ENCODE measurements at regions not wholly inside any gene's neighbourhood (a gene's known extent, or its start where the extent isn't known, plus 50 kb on each side); places are given as distances from the start of the nearest gene placed in this dataset.

DNA sequence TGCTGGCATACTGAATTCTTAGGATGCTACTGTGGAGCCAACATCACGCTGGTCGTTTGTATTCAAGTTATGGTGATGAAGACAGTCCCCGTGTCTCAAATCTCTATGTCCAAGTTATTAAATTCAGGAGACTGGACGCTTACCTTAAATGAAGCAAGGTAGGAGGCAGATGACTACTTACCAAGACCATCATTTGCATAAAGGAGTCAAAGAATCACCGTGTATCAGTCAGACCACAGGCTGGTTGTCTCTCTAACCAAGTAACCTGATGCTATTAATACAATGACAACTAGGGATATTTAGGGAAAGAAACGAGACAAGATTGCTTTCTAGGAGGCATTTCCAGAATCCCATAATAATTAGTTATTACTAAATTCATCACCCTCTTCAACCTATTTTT lies 78.1 kb upstream of the FRMD6 start:
- H3K27ac Mint-ChIP-seq, result no peak overlapping the region
- no peaks in the 10 kb centered on the region for H3K4me1 Mint-ChIP-seq
- no peaks in the 10 kb centered on the region for H3K9me3 Mint-ChIP-seq
- TF ChIP-seq, protein P1, sequence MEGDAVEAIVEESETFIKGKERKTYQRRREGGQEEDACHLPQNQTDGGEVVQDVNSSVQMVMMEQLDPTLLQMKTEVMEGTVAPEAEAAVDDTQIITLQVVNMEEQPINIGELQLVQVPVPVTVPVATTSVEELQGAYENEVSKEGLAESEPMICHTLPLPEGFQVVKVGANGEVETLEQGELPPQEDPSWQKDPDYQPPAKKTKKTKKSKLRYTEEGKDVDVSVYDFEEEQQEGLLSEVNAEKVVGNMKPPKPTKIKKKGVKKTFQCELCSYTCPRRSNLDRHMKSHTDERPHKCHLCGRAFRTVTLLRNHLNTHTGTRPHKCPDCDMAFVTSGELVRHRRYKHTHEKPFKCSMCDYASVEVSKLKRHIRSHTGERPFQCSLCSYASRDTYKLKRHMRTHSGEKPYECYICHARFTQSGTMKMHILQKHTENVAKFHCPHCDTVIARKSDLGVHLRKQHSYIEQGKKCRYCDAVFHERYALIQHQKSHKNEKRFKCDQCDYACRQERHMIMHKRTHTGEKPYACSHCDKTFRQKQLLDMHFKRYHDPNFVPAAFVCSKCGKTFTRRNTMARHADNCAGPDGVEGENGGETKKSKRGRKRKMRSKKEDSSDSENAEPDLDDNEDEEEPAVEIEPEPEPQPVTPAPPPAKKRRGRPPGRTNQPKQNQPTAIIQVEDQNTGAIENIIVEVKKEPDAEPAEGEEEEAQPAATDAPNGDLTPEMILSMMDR (IDR thresholded peaks at IDR 0.05; ENCODE audit: unreplicated experiment in 3 of 3), result no peak
- no peak overlapping the region for H3K4me3 Mint-ChIP-seq
- H3K27me3 Mint-ChIP-seq (ENCODE audit: low read depth), result no peaks in the 10 kb centered on the region
- H3K36me3 Mint-ChIP-seq (ENCODE audit: low read depth), result no peaks in the 10 kb centered on the region

DNA sequence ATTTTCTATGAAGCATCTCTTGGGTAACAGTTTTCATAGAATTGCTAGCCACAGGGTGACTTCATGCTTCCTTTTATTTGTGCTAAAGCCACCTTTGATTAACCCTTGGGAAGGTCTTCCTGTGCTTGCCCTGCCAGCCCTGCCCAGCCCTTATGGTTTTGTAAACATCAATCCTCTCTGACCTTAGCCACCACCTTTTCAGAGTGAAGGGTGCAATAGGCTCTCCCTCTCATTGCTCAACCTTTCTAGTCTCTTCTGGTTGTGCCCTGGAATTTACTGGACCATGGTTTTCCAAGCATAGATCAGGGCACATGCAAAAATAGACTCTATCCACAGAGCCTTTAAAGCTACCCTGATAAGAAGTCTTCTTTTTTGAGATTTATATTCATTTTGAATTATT lies 77.7 kb upstream of the FRMD6 start:
- H3K4me3 Mint-ChIP-seq, result no peak overlapping the region
- no peaks in the 10 kb centered on the region for H3K4me1 Mint-ChIP-seq
- no peaks in the 10 kb centered on the region for H3K9me3 Mint-ChIP-seq

GRCh38 chr14:51575349-51576116 lies 76.2 kb upstream of the FRMD6 start:
- no peaks in the 10 kb centered on the region for H3K9me3 Mint-ChIP-seq
- H3K4me1 Mint-ChIP-seq, result no peaks in the 10 kb centered on the region
- TF ChIP-seq, protein P1 (IDR thresholded peaks at IDR 0.05; ENCODE audit: unreplicated experiment in 3 of 3), result no peak
- H3K27me3 Mint-ChIP-seq (ENCODE audit: low read depth), result no peaks in the 10 kb centered on the region
- H3K27ac Mint-ChIP-seq, result peak overlapping the region in 1 of 3 experiments; percentile 27
- no peaks in the 10 kb centered on the region for H3K36me3 Mint-ChIP-seq (ENCODE audit: low read depth)
- H3K4me3 Mint-ChIP-seq, result no peak overlapping the region

More for the DNA sequence above, 77.7 kb upstream of the FRMD6 start:
- H3K27me3 Mint-ChIP-seq (ENCODE audit: low read depth), result no peaks in the 10 kb centered on the region
- TF ChIP-seq, protein P1 (IDR thresholded peaks at IDR 0.05; ENCODE audit: unreplicated experiment in 3 of 3), result no peak
- H3K36me3 Mint-ChIP-seq (ENCODE audit: low read depth), result no peaks in the 10 kb centered on the region
- H3K27ac Mint-ChIP-seq, result no peak overlapping the region

GRCh38 chr14:51576117-51576430 lies 75.6 kb upstream of the FRMD6 start:
- H3K4me1 Mint-ChIP-seq, result peaks cover 1% of the 10 kb centered on the region
- no peak overlapping the region for H3K27ac Mint-ChIP-seq
- TF ChIP-seq, protein P1 (IDR thresholded peaks at IDR 0.05; ENCODE audit: unreplicated experiment in 3 of 3), result no peak
- no peaks in the 10 kb centered on the region for H3K27me3 Mint-ChIP-seq (ENCODE audit: low read depth)
- H3K9me3 Mint-ChIP-seq, result no peaks in the 10 kb centered on the region
- H3K36me3 Mint-ChIP-seq (ENCODE audit: low read depth), result no peaks in the 10 kb centered on the region
- no peak overlapping the region for H3K4me3 Mint-ChIP-seq

DNA sequence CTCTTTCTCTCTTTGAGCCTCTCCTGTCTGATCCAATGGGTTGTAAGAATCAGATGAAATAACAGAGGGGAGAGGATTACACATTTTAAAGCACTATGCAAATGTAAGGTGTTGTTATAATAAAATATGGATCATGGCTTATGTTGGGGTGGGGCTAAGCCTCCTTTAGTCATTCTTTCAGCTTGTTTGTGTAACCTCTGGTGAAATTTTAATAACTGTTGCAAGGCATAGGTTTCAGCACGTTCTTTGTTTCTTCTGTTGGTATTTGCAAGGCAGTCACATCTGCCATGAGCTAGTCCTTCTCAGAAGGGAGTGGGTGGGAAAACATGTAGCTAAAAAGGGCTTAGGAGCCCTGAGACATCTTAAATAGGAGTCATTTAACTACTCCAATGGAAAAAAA lies 74.8 kb upstream of the FRMD6 start:
- H3K27ac Mint-ChIP-seq, result no peak overlapping the region
- H3K4me3 Mint-ChIP-seq, result no peak overlapping the region
- no peaks in the 10 kb centered on the region for H3K27me3 Mint-ChIP-seq (ENCODE audit: low read depth)
- TF ChIP-seq, protein P1 (IDR thresholded peaks at IDR 0.05; ENCODE audit: unreplicated experiment in 3 of 3), result no peak
- H3K36me3 Mint-ChIP-seq (ENCODE audit: low read depth), result no peaks in the 10 kb centered on the region
- H3K9me3 Mint-ChIP-seq, result no peaks in the 10 kb centered on the region
- peaks cover 4% of the 10 kb centered on the region for H3K4me1 Mint-ChIP-seq

- Mint-ChIP-seq H3K27me3 (ENCODE audit: low read depth) (no peaks in the 10 kb centered on the region), H3K27ac (no peak overlapping the region), H3K36me3 (ENCODE audit: low read depth) (no peaks in the 10 kb centered on the region), H3K4me1 (peaks cover 4% of the 10 kb centered on the region), H3K4me3 (no peak overlapping the region), H3K9me3 (no peaks in the 10 kb centered on the region)
- TF ChIP-seq, protein P1 (IDR thresholded peaks at IDR 0.05; ENCODE audit: unreplicated experiment in 3 of 3), result no peak
These were observed 72.9 kb upstream of the FRMD6 start for GRCh38 chr14:51578853-51579252.

All from nephron (organoid).